Activated CD4-positive, alpha-beta memory T cell treated with anti-CD3 and anti-CD28 coated beads, Interleukin-2, amount 10 ng/mL, durations not matched to agents 7 days and 5 days (primary cell): ENCODE measurements at regions not wholly inside any gene's neighbourhood (a gene's known extent, or its start where the extent isn't known, plus 50 kb on each side); places are given as distances from the start of the nearest gene placed in this dataset.

Experiments
- CTCF ChIA-PET: fragments of 350-600 bp; sonication (Branson Sonifier 250); formaldehyde crosslinking; loops from one replicate; lab custom pipeline; 2021; ENCODE audit warnings: antibody characterized with exemption, inconsistent platforms; lab: Charles Lee
- POLR2A ChIA-PET: fragments of 350-600 bp; sonication (Branson Sonifier 250); formaldehyde crosslinking; loops from one replicate; lab custom pipeline; 2021; ENCODE audit warnings: antibody characterized with exemption; lab: Charles Lee
- DNase-seq: peaks from one replicate; pipeline ENCODE4 v3.0.0-alpha.2; 2020
- H3K27ac Mint-ChIP-seq: one replicate; pipeline ENCODE4 v1.8.0; 2021; ENCODE audit warnings: mild to moderate bottlenecking, mixed read lengths
- H3K27me3 Mint-ChIP-seq: one replicate; pipeline ENCODE4 v1.8.0; 2021; ENCODE audit warnings: mixed read lengths
- H3K36me3 Mint-ChIP-seq: one replicate; pipeline ENCODE4 v1.8.0; 2021; ENCODE audit warnings: low read depth, mixed read lengths
- H3K4me1 Mint-ChIP-seq: one replicate; pipeline ENCODE4 v1.8.0; 2021; ENCODE audit warnings: mixed read lengths
- H3K4me3 Mint-ChIP-seq: one replicate; pipeline ENCODE4 v1.8.0; 2021; ENCODE audit warnings: mild to moderate bottlenecking, mixed read lengths
- H3K9me3 Mint-ChIP-seq: one replicate; pipeline ENCODE4 v1.8.0; 2021; ENCODE audit warnings: mixed read lengths

DNA sequence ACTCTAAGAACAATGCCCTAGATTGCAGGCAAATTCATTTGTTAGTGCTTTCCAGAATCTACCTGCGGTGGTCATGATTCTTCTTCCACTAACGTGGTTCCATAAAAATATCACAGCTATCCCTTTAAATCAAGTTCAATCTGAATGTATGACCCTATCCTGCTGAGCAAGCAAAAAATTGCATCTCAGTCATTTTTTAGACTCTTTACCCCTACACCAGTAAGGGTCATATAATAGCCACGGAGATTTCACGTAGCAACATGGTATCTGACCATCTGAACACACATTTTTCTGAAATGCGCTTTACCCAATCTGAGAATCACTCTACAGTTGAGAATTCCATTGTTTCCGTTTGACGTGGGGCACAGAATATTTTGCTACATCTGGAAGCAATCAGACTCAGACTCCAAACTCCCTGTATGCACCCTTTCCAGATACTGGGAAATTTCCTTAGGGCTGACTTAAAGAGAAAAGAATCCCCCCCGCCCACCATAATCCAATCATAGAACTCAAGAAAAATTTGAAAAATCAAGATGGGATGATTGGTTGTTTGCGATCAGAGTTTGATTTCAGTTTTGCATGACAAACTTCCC, 699.2 kb upstream of the ZP4 start:
- Mint-ChIP-seq H3K36me3 (no peaks in the 10 kb centered on the region), H3K4me3 (no peak overlapping the region), H3K4me1 (no peaks in the 10 kb centered on the region), H3K27me3 (no peaks in the 10 kb centered on the region), H3K9me3 (peaks cover 15% of the 10 kb centered on the region), H3K27ac (no peak overlapping the region)
- ChIA-PET CTCF (no interaction called here), POLR2A (no interaction called here)
- no peak for DNase-seq

DNA sequence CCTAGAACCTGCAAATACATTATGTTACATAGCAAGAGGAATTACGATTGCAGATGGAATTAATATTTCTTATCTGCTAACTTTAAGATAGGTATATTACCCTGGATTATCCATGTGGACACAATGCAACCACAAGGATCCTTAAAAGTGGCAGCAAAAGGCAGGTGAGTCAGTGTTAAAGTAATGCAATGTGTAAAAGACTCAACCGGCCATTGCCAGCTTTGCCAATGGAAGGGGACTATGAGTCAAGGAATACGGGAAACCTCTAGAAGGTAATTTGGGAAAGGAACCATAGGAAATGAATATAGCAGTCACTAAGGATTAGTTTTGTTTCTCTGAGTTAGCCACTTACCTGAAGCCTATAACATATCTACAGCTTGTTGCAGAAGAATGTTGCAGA, 692.1 kb upstream of the ZP4 start:
- no peaks in the 10 kb centered on the region for H3K27me3 Mint-ChIP-seq
- CTCF ChIA-PET = no interaction called here
- H3K9me3 Mint-ChIP-seq = peaks cover 3% of the 10 kb centered on the region
- no peaks in the 10 kb centered on the region for H3K4me1 Mint-ChIP-seq
- DNase-seq = no peak
- POLR2A ChIA-PET = no interaction called here
- no peak overlapping the region for H3K27ac Mint-ChIP-seq
- no peak overlapping the region for H3K4me3 Mint-ChIP-seq
- no peaks in the 10 kb centered on the region for H3K36me3 Mint-ChIP-seq

DNA sequence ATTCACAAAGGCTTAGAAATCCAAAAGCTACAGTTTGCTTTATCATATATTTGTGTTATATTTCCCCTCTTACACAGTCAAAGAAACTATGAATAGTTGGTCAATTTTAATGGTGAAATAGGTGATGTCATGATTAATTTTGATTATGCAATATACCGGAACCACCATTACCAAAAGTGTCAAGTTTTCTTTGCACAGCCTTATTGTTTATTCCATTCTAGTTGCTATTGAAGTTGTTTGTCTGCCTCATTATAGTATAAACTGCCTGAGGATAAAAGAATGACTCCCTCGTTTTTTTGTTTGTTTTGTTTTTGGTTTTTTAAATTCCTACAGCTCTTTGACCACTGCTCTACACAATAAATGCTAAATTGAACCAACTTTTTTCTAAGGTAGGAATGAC, 690.6 kb upstream of the ZP4 start:
- H3K9me3 Mint-ChIP-seq = no peaks in the 10 kb centered on the region
- no peak overlapping the region for H3K4me3 Mint-ChIP-seq
- H3K27me3 Mint-ChIP-seq = no peaks in the 10 kb centered on the region
- no peaks in the 10 kb centered on the region for H3K36me3 Mint-ChIP-seq
- no peaks in the 10 kb centered on the region for H3K4me1 Mint-ChIP-seq
- no peak for DNase-seq
- ChIA-PET POLR2A (no interaction called here), CTCF (no interaction called here)
- no peak overlapping the region for H3K27ac Mint-ChIP-seq

DNA sequence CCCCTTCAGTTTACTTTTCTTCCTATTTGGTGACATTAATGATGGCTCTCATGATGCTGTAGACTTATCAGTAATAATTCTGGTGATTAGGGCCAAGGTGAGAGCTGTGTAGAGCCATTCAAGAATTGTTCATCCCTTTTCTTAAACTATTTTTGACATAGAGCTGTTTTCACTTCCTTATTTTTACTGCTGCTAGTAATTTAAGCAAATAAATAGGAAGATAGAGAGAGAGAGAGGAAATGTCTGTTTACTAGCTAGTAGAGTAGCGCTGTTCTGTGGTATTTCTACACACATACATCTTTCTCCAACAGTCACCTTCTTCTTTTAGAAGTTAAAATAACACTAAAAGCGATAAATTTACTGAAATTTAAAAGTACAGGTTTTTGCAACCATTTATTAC, 678.0 kb upstream of the ZP4 start:
- H3K27me3 Mint-ChIP-seq = no peaks in the 10 kb centered on the region
- peaks cover 17% of the 10 kb centered on the region for H3K9me3 Mint-ChIP-seq
- no peaks in the 10 kb centered on the region for H3K36me3 Mint-ChIP-seq
- H3K4me1 Mint-ChIP-seq = no peaks in the 10 kb centered on the region
- H3K27ac Mint-ChIP-seq = no peak overlapping the region
- DNase-seq = no peak
- POLR2A ChIA-PET = no interaction called here
- CTCF ChIA-PET = no interaction called here
- no peak overlapping the region for H3K4me3 Mint-ChIP-seq

DNA sequence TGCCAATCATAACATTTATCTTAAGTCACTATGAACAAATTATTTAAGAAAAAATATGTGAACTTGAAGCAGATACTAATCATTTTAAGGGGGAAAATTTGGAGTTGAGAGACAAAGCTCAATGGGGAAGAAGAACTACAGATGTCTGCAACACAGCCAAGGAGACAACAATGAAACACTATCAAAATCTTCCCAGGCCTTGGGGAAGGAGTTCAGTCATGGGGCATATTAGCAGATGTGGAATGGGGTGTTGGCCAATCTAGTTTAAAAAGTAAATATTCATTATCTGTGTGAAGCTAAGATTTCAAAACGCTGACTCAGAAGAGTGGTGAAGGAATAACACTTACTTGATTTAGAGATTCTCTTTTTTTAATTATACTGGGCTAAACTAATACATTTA, 671.6 kb upstream of the ZP4 start:
- Mint-ChIP-seq H3K9me3 (peaks cover 26% of the 10 kb centered on the region), H3K36me3 (no peaks in the 10 kb centered on the region), H3K4me3 (no peak overlapping the region), H3K4me1 (no peaks in the 10 kb centered on the region), H3K27ac (no peak overlapping the region), H3K27me3 (no peaks in the 10 kb centered on the region)
- CTCF ChIA-PET = no interaction called here
- POLR2A ChIA-PET = no interaction called here
- no peak for DNase-seq

DNA sequence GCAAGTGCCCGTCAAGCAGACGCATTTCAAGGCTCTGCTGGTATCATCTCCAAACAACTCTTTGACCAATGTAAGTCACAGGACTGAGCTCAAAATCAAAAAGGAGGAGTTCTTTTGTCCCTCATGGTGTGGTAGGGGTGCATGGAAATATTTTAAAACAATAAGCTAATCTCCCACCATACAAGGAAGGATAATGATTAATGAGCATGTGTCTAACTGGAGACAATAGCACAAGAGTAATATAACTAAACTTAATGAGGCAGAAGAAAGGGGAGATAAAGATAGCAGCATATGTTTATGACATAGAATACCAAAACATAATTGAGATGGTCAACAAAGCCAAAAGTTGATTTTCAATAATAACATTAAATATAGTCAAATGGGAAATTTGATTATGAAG, 668.0 kb upstream of the ZP4 start:
- H3K4me1 Mint-ChIP-seq = no peaks in the 10 kb centered on the region
- H3K4me3 Mint-ChIP-seq = no peak overlapping the region
- CTCF ChIA-PET = no interaction called here
- H3K27ac Mint-ChIP-seq = no peak overlapping the region
- no peak for DNase-seq
- POLR2A ChIA-PET = no interaction called here
- H3K9me3 Mint-ChIP-seq = peaks cover 11% of the 10 kb centered on the region
- H3K27me3 Mint-ChIP-seq = no peaks in the 10 kb centered on the region
- H3K36me3 Mint-ChIP-seq = no peaks in the 10 kb centered on the region

DNA sequence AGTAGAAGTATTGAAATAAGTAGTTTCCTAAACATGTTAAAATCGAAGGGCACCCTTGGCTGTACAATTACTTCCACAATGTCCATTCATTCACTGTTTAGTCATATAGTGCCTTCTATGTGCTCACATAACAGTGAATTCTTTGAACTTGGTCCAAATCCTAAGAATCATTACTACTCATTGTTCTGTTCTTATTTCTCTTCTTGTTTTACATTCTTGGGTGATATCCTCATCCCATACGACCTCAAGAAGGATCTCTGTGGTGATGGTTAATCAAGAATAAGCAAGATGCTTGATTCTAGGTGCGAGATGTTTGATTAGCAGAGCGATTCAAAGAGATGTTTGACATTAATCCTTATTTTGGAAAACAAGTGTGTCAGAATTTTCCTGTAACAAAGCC, 667.4 kb upstream of the ZP4 start:
- no peaks in the 10 kb centered on the region for H3K36me3 Mint-ChIP-seq
- CTCF ChIA-PET = no interaction called here
- H3K27me3 Mint-ChIP-seq = no peaks in the 10 kb centered on the region
- no peak overlapping the region for H3K27ac Mint-ChIP-seq
- H3K4me3 Mint-ChIP-seq = no peak overlapping the region
- H3K9me3 Mint-ChIP-seq = peaks cover 8% of the 10 kb centered on the region
- POLR2A ChIA-PET = no interaction called here
- H3K4me1 Mint-ChIP-seq = no peaks in the 10 kb centered on the region
- DNase-seq = no peak

DNA sequence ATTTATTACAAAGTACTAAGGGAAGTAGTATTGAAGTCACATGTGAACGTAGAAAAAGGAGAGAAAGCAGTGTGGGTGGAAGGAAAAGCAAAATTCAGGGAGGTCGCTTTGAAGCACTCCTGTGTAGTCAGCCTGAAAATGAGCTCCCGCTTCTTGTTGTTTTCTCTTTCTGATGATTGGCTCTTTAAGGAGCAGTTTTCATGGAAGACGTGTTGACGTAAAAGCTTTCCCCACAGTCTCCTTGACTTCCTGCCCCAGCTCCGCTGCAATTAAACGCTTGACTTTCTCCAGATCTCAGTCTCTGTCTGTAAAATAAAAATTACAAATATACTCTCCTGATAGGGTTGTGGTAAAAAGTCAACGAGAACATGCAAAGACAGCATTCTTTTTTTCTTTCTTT, 661.5 kb upstream of the ZP4 start:
- H3K27ac Mint-ChIP-seq = no peak overlapping the region
- H3K27me3 Mint-ChIP-seq = no peaks in the 10 kb centered on the region
- no peaks in the 10 kb centered on the region for H3K36me3 Mint-ChIP-seq
- DNase-seq = no peak
- no peaks in the 10 kb centered on the region for H3K4me1 Mint-ChIP-seq
- H3K4me3 Mint-ChIP-seq = no peak overlapping the region
- peaks cover 4% of the 10 kb centered on the region for H3K9me3 Mint-ChIP-seq
- ChIA-PET POLR2A (no interaction called here), CTCF (no interaction called here)

DNA sequence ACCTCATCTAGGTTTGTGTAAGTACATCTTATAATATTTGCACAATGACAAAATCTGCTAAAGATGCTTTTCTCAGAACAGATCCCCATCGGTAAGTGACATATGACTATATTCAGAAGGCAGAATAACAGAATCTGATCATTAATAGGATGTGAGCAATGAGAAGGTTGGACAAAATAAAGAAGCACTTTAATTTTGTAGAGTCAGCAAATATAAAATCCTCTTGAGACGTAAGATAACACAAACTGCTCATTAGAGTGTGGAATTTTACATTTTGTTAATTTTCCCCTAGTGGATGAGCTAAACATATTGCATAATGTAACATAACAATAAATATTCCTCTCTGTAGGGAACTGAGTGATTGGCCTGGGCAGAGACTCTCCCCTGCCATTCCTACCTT, 658.4 kb upstream of the ZP4 start:
- H3K36me3 Mint-ChIP-seq = no peaks in the 10 kb centered on the region
- POLR2A ChIA-PET = no interaction called here
- CTCF ChIA-PET = no interaction called here
- no peaks in the 10 kb centered on the region for H3K4me1 Mint-ChIP-seq
- no peaks in the 10 kb centered on the region for H3K27me3 Mint-ChIP-seq
- peaks cover 3% of the 10 kb centered on the region for H3K9me3 Mint-ChIP-seq
- no peak for DNase-seq
- no peak overlapping the region for H3K4me3 Mint-ChIP-seq
- H3K27ac Mint-ChIP-seq = no peak overlapping the region

DNA sequence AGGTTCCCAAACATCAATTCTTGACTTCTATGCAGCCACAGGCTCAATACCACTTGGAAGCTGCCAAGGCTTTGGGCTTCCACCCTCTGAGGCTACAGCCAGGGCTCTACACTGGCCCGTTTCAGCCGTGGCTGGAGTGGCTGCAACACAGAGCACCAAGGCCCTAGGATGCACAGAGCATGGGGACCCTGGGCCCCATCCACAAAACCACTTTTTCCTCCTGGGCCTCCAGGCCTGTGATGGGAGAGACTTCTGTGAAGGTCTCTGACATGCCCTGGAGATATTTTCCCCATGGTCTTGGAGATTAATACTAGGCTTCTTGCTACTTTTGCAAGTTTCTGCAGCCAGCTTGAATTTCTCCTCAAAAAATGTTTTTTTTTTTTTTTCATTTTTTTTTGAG, 655.4 kb upstream of the ZP4 start:
- peaks cover 6% of the 10 kb centered on the region for H3K9me3 Mint-ChIP-seq
- H3K4me3 Mint-ChIP-seq = no peak overlapping the region
- no peak for DNase-seq
- no peaks in the 10 kb centered on the region for H3K4me1 Mint-ChIP-seq
- no peak overlapping the region for H3K27ac Mint-ChIP-seq
- ChIA-PET CTCF (no interaction called here), POLR2A (no interaction called here)
- no peaks in the 10 kb centered on the region for H3K36me3 Mint-ChIP-seq
- no peaks in the 10 kb centered on the region for H3K27me3 Mint-ChIP-seq

DNA sequence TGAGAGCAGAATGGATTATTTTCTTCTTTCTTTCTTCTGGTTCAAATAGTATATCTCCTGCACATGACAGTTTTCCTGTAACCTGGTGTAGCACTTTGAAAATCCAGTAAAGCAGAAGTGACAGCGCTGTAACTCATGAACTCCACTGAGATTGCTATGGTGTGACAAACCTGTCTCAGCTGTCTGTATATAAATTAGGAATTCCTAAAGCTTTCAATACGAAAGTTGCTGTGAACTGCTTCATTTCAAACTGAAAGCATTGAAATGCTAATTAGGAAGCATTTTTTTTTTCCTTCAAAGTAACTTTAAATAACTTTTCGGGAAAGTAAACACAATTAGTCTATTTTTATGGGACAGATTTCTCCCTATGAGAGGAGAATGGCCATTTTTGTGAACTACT, 646.9 kb upstream of the ZP4 start:
- ChIA-PET POLR2A (no interaction called here), CTCF (no interaction called here)
- no peak overlapping the region for H3K4me3 Mint-ChIP-seq
- H3K27me3 Mint-ChIP-seq = no peaks in the 10 kb centered on the region
- no peak overlapping the region for H3K27ac Mint-ChIP-seq
- peaks cover 4% of the 10 kb centered on the region for H3K9me3 Mint-ChIP-seq
- no peaks in the 10 kb centered on the region for H3K36me3 Mint-ChIP-seq
- H3K4me1 Mint-ChIP-seq = no peaks in the 10 kb centered on the region
- DNase-seq = no peak

DNA sequence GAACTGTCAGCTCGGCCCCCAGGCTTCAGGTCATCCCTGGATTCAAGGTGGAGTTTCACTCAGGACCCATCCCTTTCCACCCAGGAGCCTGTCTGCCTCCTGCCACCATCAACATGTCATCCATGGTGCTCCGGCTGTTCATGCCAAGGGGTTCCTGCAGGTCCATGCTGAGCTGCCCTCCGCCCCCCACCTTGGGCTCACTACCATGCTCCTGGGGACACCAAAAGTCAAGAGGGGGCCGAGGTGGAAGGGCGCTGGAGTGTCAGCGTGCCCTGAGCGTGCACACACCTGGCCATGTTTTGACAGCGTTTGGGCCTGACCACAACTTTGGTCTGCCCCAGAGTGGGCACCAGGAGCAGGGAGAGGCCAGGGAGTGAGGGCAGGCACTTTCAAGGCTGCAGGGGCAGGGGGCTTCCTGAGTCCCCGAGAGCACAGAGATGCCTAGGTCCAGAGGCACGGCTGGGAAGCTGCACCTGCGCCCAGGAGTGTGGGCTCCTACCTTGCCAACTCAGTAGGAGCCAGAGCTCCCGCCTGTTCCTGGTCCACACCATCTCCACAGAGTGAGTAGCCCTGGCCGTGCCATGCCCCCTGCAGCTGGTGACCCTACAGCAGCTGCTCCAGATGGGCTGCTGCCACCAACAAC, 639.6 kb upstream of the ZP4 start:
- Mint-ChIP-seq H3K27ac (no peak overlapping the region), H3K4me1 (no peaks in the 10 kb centered on the region), H3K27me3 (no peaks in the 10 kb centered on the region), H3K36me3 (no peaks in the 10 kb centered on the region), H3K4me3 (no peak overlapping the region), H3K9me3 (peaks cover 9% of the 10 kb centered on the region)
- no peak for DNase-seq
- POLR2A ChIA-PET = no interaction called here
- CTCF ChIA-PET = no interaction called here

DNA sequence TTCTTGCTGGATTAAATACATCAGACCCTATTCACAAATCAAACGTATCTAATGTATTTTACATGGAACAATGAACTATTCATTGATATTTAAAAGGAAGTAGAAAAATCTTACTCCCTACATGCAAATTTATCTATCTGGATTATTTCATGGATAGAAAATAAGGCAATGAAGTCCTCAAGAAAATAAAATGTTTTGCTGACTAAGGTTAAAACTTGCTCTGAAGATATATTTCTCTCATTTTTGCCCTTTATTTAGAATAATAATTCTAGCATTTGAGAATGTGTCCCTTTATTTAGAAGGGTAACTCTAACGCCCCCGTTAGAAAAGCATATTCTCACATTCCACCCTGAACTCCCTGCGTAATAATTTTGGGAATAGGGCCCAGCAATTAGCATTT, 627.0 kb upstream of the ZP4 start:
- H3K4me1 Mint-ChIP-seq = no peaks in the 10 kb centered on the region
- POLR2A ChIA-PET = no interaction called here
- CTCF ChIA-PET = no interaction called here
- H3K27ac Mint-ChIP-seq = no peak overlapping the region
- peaks cover 8% of the 10 kb centered on the region for H3K9me3 Mint-ChIP-seq
- DNase-seq = no peak
- H3K4me3 Mint-ChIP-seq = no peak overlapping the region
- H3K36me3 Mint-ChIP-seq = no peaks in the 10 kb centered on the region
- H3K27me3 Mint-ChIP-seq = no peaks in the 10 kb centered on the region

DNA sequence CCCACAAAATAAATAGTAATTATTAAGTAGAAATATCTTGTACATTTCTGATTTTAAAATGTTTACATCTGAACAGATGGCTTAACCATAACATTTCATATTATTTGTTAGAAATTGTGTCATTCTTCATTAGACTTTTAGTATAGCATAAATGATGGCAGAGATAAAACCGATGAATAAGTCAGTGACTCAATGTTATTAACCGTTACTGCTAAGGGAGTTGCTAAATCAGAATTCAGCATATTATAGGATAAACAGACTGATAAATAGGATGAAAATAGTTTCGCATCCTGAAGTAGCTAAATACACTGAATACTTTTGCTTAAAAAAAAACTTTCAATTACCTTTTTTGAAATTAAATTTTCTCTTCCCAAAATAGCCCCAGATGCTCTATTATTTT, 610.6 kb upstream of the ZP4 start:
- H3K4me1 Mint-ChIP-seq = no peaks in the 10 kb centered on the region
- peaks cover 13% of the 10 kb centered on the region for H3K9me3 Mint-ChIP-seq
- H3K27me3 Mint-ChIP-seq = no peaks in the 10 kb centered on the region

More for the DNA sequence above, 610.6 kb upstream of the ZP4 start:
- Mint-ChIP-seq H3K36me3 (no peaks in the 10 kb centered on the region), H3K27ac (no peak overlapping the region), H3K4me3 (no peak overlapping the region)
- CTCF ChIA-PET = no interaction called here
- DNase-seq = no peak
- POLR2A ChIA-PET = no interaction called here
